ENCODE measurements at regions not wholly inside any gene's neighbourhood (a gene's known extent, or its start where the extent isn't known, plus 50 kb on each side); places are given as distances from the start of the nearest gene placed in this dataset.

DNA sequence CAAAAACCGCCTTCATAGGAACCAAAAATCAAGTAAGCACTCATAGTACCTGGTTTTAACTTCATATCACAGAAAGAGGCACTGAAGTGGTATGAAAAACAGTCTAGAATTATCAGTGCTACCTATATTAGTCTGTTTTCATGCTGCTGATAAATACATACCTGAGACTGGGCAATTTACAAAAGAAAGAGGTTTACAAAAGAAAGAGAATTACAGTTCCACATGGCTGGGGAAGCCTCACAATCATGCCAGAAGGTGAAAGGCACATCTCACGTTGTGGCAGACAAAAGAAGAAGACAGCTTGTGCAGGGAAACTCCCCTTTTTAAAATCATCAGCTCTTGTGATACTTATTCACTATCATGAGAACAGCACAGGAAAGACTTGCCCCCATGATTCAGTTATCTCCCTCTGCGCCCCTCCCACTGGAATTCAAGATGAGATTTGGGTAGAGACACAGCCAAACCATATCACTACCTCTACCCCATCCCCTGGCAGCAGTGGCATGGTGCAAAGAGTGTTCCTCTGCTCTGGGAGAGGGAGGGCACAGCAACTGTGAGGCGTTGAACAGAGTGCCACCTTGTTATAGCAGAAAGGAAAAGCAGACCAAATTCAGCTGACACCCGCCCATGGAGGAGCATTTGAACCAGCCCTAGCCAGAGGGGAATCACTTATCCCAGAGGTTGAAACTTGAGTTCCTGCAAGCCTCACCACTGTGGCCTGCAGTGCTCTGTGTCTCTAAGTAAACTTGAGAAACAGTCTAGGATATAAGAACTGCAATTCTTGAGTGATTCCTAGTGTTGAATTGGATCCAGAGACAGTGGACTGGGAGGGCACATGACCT, 61.9 kb upstream of the PTPRZ1 start:
- no peaks in the 10 kb centered on the region for H3K9me3 ChIP-seq
- no peaks in the 10 kb centered on the region for H3K27me3 ChIP-seq
- no peak overlapping the region for H3K4me3 ChIP-seq
- DNase-seq: no peak
- no peaks in the 10 kb centered on the region for H3K36me3 ChIP-seq

DNA sequence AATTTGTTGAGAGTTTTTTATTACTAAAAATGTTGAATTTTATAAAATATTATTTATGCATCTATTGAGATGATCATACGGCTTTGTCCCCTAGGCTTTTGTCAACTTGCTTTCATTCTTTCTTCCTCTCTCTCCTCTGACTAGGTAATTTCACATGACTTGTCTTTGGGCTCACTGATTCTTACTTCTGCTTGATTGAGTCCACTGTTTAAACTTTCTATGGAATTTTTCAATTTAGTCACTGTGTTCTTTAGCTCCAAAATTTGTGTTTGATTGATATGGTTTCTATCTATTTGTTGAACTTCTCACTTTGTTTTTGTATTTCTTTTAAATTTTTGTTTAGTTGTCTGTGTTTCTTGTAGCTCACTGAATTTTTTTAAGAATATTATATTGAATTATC, 65.9 kb upstream of the PTPRZ1 start:
- H3K9me3 ChIP-seq: no peaks in the 10 kb centered on the region
- no peak for DNase-seq
- no peaks in the 10 kb centered on the region for H3K27me3 ChIP-seq
- no peak overlapping the region for H3K4me3 ChIP-seq
- H3K36me3 ChIP-seq: no peaks in the 10 kb centered on the region

DNA sequence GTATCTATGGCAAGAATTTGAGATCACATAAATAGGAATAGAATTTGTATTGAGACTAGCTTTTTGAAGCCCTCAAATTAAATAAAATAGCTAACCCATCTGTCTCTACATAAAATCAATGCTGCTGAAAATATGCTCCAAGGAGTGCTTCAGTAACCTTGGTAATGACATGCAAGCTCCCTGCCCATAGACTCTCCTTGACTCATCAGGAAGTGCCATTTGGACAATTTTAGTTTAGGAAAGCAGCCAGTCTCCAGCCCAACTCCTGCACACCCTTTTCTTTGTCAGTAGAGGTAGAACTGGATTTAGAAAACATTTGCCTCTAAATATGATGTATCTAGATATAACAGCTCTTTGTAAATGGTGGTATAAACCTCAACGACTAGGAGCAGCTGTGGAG, 69.9 kb upstream of the PTPRZ1 start:
- Histone ChIP-seq H3K9me3 (no peaks in the 10 kb centered on the region), H3K27me3 (no peaks in the 10 kb centered on the region), H3K4me3 (no peak overlapping the region), H3K36me3 (no peaks in the 10 kb centered on the region)
- DNase-seq: no peak

DNA sequence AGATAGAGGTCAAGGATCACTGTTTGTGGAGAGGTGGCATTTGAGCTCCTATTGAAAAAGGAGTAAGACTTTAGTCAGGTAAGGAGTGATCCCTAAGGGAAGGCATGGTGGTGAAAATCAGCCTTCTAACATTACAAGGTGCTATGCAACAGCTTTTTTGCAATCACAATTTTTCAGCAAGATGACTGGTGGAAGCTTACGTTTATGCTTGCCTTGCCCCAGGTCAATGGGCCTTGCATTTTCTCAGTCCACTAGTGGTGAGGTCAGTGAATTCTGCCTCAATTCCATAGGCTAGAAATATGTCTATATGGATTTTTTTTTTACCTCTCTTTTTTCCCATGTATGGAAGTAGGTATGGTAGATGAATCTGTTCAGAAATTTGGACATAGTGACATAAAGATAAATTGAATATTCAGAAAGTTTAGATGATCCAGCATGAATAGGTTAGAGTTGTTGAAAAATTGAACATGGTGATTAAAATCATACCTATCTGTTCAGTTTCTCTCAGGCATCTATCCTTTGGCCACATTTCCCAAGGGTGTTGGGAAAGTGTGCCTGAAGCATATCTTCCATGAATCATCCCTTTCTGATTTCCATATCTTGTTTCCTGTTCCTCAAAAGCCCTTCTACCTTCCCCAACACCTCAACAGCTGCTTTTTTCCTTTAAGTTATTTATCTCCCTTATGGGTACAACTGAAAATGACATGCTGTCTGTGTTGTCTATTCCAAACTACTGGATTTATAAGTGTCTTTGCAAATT, 71.9 kb upstream of the PTPRZ1 start:
- DNase-seq: no peak
- Histone ChIP-seq H3K27me3 (no peaks in the 10 kb centered on the region), H3K4me3 (no peak overlapping the region), H3K36me3 (no peaks in the 10 kb centered on the region), H3K9me3 (no peaks in the 10 kb centered on the region)

DNA sequence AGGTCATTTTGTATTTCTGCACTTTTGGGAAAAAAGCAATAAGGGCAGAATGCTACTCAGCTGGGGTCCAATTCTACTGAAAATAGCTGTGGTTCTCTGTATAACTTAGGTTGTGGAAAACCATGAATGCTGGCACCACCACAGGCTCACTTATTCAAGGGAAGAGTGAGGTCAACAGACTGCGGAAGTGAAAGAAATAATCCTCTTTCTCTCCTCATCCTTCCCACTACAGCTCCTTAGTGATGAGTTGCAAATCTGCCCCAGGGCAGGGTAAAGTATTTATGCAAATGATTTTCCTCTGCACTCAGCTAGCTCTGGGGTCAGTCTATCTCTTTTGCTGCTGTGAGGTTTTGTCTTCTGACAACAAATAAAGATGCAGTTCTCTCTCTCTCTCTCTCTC, 74.1 kb upstream of the PTPRZ1 start:
- no peak for DNase-seq
- Histone ChIP-seq H3K9me3 (no peaks in the 10 kb centered on the region), H3K27me3 (no peaks in the 10 kb centered on the region), H3K4me3 (no peak overlapping the region), H3K36me3 (no peaks in the 10 kb centered on the region)

DNA sequence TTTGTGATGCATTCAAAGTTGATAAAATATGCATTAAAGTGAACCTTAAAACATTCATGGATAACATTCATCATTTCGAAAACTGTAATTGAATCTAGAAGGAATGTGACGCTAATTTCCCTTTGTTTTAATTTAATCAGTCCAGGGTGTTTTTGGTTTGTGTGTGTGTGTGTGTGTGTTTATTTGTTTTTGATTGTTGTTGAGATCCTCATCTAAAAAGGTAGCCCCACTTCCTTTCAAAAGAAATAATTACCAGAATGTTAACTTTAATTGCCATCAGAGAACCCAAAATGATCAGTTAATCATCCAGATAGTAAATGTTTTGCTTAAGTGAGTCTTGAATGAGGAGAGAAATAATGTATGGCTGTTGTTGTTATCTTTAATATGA, 74.5 kb upstream of the PTPRZ1 start:
- no peak for DNase-seq
- Histone ChIP-seq H3K4me3 (no peak overlapping the region), H3K9me3 (no peaks in the 10 kb centered on the region), H3K27me3 (no peaks in the 10 kb centered on the region), H3K36me3 (no peaks in the 10 kb centered on the region)

DNA sequence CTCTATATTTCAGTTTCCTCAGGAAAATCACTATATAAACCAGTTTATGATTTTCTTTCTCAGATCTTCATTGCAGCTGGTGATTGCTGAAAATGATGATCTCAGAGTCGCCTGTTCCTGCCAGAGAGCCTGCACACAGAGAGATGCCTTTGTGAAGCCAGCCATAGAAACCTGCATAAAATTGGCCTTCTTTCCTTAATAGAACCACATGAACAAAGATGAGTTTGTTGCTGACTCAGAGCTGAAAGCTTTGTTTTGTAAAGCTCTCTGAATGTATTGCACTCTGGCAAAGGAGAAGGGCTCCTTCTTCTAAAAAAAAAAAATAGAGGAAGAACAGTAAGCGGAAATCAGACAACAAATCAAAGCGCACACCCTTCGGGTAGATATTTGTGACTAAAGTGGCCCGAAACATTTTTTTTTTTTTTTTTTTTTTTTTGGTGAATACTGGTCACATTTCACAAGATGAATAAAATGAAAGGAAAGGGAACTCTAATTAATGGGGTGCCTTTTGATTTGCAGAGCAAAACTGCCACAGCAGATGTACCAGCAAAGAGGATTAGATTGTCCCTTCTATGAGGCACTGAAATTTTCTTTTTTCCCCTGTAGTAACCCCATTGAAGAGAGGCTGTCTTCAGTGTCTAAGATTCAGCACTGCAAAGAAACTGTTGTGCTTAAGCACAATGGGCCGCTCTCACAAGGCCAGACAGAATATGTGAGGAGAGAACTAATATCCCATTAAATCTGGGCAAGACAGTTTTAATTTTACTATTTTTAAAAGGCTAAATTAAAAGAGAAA, 75.1 kb upstream of the PTPRZ1 start:
- Histone ChIP-seq H3K9me3 (no peaks in the 10 kb centered on the region), H3K36me3 (no peaks in the 10 kb centered on the region), H3K27me3 (no peaks in the 10 kb centered on the region), H3K4me3 (no peak overlapping the region)
- DNase-seq: no peak

DNA sequence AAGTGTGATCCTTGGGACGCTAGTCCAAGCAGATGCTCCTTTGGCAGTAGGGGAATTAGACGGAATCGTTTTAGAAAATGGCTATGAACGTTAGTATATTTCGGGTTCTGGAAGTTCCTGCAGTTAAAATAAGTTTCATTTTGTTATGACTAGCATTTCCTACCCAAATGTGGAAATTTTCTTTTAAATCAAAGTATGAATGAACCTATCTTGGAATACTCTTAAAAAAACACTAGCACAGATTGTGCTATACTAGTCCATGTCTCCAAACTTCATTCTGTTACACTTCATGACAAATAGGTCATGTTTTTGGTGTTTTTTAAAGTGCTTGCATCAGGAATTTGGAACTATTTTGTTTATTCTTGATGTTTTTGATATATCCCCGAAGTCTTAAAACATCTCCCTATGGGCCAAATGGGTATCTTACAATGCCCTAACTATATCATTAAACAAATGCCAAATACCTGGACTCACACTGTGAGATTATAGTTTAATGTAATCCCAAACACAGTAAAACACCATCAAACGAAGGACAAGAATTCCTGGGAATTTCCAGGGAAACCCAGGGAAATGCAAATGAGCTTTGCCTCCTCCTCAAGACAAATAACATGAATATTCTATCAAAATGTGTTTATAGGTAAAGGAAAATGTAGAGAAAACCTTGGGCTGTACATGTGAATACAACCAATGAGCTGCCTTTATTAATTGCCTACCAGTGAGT, 75.9 kb upstream of the PTPRZ1 start:
- H3K27me3 ChIP-seq: no peaks in the 10 kb centered on the region
- no peak overlapping the region for H3K4me3 ChIP-seq
- DNase-seq: no peak
- H3K9me3 ChIP-seq: no peaks in the 10 kb centered on the region
- H3K36me3 ChIP-seq: no peaks in the 10 kb centered on the region

DNA sequence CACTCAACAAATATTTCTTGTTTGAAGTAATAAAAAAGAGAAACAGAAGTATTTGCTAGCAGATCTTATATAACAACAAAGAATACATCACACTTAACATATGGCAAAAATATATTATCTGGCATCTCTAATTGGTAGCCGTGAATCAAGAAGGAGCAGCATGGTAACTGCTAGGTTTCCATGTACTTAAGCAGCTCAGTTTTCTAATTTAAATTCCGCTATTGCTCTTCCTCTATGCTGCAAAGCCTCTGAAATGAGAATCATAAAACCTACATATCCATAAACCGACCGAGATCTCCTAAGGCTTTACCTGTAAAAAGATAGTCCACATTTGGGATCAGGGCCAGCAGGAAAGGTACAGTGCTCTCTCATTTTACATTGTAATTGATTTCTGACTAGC, 76.6 kb upstream of the PTPRZ1 start:
- DNase-seq: no peak
- Histone ChIP-seq H3K36me3 (no peaks in the 10 kb centered on the region), H3K9me3 (no peaks in the 10 kb centered on the region), H3K4me3 (no peak overlapping the region), H3K27me3 (no peaks in the 10 kb centered on the region)

DNA sequence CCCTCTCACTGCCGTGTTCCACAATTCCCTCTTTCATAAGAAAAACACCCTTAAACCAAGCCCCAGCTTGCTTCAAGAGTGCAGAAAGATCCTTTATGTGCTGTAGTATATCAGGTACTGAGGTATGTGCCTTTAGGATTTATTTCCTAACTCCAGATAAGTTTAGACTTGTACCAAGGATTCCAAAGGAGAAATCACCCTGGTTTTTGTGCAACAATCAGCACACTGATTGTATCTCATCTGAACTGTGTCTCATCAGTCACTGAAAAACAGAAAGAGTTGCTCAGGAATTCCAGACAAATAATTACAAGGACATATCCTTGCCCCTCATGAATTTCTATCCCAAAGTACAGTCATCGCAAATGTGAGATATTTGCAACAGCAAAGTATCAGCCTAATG, 77.2 kb upstream of the PTPRZ1 start:
- H3K9me3 ChIP-seq: no peaks in the 10 kb centered on the region

DNA sequence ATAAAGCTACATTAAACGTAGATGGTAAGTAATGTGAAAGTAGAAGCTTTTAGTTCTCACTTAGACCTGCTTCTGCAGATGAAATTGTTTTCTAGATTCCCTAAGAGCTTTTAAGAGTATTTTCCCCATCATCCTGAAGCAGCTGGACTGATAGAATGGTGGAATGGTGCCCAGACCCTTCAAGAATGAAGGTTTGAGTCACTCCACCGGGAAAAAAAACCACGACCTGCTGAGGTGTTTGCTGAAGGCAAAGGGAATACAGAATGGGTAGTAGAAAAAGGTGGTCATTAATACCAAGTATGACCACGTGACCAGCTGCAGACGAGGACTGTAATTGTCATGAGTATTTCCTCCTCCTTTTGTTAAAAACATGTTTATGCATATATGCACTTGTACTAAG, 79.2 kb upstream of the PTPRZ1 start:
- no peak for DNase-seq
- no peaks in the 10 kb centered on the region for H3K36me3 ChIP-seq
- no peak overlapping the region for H3K4me3 ChIP-seq

More for the DNA sequence above, 77.2 kb upstream of the PTPRZ1 start:
- Histone ChIP-seq H3K36me3 (no peaks in the 10 kb centered on the region), H3K4me3 (no peak overlapping the region), H3K27me3 (no peaks in the 10 kb centered on the region)
- no peak for DNase-seq

DNA sequence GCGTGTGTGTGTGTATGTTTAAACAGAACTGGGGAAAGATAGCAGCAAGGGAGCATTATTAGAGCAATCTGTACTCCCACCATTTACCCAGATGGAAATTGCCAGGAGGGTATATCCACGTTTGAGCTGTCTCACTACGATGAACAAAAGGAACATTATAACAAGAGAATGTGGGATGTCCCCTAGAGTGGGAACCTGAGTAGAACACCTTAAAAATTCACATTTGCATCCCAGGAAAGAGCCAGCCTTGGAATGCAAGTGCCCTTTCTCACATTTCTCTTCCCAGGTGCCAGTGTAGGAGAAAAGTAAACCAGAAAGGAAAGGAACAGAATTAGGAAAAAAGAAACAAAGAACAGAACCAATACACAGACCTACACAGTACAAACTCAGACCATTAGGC, 95.3 kb upstream of the PTPRZ1 start:
- no peak for DNase-seq
- Histone ChIP-seq H3K4me3 (no peak overlapping the region), H3K27me3 (0 out of 2 replicates have a peak, but pooled peaks cover 2% of the 10 kb centered on the region), H3K36me3 (no peaks in the 10 kb centered on the region), H3K9me3 (no peaks in the 10 kb centered on the region)

More for the DNA sequence above, 79.2 kb upstream of the PTPRZ1 start:
- no peaks in the 10 kb centered on the region for H3K9me3 ChIP-seq
- H3K27me3 ChIP-seq: no peaks in the 10 kb centered on the region

DNA sequence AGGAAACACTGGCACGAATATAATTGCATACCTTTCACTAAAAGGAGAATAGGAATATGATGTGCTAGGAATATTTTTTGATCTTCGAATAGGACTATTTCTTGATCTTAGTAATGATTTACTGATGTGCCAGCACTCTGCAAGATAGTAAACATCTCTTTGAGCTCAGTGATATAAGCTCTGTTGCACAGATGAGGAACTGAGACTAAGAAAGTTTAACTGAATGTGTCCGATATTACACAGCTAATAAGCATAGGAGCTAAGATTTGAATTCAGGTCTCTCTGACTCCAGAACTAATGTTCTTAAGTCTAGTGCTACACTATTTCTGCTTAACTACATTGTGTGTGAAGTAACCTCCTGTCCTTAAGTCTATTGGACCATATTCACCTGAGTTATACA, 98.4 kb upstream of the PTPRZ1 start:
- H3K9me3 ChIP-seq: no peaks in the 10 kb centered on the region
- H3K27me3 ChIP-seq: 0 out of 2 replicates have a peak, but pooled peaks cover 2% of the 10 kb centered on the region
- no peaks in the 10 kb centered on the region for H3K36me3 ChIP-seq
- H3K4me3 ChIP-seq: no peak overlapping the region
- DNase-seq: no peak

DNA sequence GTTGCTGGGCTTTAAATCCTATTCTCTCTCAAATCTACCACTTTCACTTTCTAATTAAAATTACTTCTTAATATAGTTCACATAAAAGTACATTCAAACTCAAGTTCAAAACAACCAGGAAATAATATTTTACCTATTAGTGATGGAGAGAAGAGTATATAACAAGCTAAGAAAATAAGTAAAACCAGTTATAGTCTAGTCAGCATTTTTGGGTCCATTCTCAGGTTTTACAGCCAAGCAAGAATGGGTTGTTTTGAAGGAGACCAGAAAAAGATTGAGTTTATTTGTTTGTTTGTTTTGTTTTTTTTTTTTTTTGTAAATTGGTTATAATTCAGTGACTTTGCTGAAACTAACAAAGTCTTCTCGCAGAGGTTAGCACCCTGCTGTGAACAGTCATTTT, 106.3 kb upstream of the PTPRZ1 start:
- Histone ChIP-seq H3K4me3 (no peak overlapping the region), H3K27me3 (no peaks in the 10 kb centered on the region), H3K36me3 (no peaks in the 10 kb centered on the region), H3K9me3 (no peaks in the 10 kb centered on the region)
- no peak for DNase-seq

DNA sequence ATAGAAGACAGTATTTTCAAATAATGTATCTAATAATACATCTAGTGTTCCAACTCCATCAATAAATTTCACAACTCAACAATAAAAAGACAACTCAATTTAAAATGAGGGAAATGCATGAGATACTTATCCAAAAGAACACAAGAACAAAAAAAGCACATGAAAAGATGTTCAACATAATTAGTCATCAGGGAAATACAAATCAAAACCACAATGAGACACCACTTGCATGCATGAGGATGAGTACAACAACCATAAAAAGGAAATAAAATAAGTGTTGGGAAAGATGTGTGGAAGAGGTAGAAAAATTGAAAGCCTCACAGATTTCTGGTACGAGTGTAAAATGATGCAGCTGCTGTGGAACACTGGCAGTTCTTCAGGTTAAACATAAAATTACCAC, 111.6 kb upstream of the PTPRZ1 start:
- Histone ChIP-seq H3K9me3 (no peaks in the 10 kb centered on the region), H3K27me3 (no peaks in the 10 kb centered on the region), H3K36me3 (no peaks in the 10 kb centered on the region), H3K4me3 (no peak overlapping the region)
- DNase-seq: no peak

DNA sequence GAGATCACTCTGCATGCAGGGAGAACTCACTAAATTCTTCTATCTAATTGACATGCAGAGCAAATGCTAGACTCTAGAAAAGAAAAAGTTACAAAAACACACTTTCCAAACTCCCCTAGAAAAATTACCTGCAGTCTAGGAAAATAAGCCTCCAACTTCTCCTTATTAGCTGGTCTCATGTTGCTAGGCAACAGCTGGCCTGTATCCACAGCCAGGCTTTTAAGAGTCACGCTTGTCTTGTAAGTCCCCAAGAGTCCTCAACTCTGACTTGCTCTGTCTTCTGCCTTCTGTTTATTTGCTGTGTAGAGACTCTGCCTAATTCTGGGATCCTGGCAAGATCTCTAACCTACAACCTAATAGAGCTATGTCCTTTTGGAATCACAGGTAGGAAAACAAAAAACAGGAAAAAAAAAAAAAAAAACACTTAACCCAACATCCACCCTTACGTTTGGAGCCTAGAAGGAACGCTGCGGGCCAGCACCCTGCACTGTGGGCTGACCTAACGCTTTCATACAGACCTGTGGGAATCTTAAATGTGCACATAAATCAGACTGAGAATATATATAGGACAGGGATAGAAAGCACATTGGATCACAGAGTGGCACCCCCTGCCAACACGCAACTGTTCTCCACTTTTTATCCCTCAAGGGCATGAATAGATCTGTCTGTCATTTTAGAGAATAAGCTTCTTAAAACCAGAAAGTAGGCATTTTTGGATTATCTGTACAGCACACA, 117.0 kb upstream of the PTPRZ1 start:
- Histone ChIP-seq H3K27me3 (no peaks in the 10 kb centered on the region), H3K36me3 (no peaks in the 10 kb centered on the region), H3K4me3 (no peak overlapping the region), H3K9me3 (no peaks in the 10 kb centered on the region)
- DNase-seq: no peak

Measured in MG63 (cell line).